GM18867 (cell line): ENCODE measurements at regions not wholly inside any gene's neighbourhood (a gene's known extent, or its start where the extent isn't known, plus 50 kb on each side); places are given as distances from the start of the nearest gene placed in this dataset.

ENCODE experiments used
- ATAC-seq: cut with Tn5 transposase; IDR thresholded peaks from one replicate; pipeline ENCODE4 v1.9.1; 2021; ENCODE audit warnings: mild to moderate bottlenecking, moderate library complexity; ENCODE audit not compliant: unreplicated experiment

- ATAC-seq: no peak
These were observed 152.8 kb downstream of the FSIP2 start for GRCh38 chr2:185891403-185891802.

- ATAC-seq: no peak
These were observed 153.3 kb downstream of the FSIP2 start for GRCh38 chr2:185891804-185892411.

GRCh38 chr2:185892484-185892883 lies 153.9 kb downstream of the FSIP2 start:
- ATAC-seq: no peak

DNA sequence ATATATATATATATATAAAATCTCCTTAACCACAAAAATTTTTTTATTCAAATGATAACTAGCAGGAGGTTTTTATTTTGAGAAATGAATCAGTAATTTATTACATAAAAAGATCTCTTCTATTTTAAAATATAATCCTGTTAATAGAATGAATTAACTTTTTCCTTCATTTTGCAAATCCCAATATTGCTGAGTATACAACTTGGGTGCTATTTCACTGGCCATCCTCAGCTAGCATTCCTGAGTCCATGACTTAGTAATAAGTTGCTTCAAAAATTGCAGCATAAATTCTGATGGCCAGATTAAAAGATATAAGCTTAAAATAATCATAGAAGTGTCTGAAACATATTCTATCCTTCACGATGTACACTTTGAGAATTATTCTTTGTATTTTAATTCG lies 155.6 kb downstream of the FSIP2 start:
- ATAC-seq: no peak

GRCh38 chr2:185895828-185896693 lies 157.5 kb downstream of the FSIP2 start:
- ATAC-seq: no peak

DNA sequence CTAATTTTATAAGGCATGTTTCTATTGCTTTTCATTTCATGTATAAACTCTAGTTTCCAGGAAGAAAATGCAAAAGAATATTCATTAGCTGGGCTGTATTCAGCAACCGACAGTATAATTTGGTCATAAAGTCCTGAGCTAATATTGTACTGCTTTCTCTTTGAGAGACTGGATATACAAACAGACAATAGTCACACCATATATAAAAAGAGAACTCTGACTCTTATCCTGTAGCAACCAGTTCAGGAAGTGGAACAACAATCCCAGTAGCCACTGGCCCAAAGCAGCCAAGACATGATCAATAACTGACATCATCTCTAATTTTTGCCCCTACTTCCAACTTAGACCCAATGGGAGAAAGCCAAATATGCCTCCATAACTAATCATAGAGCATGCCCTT lies 160.8 kb downstream of the FSIP2 start:
- ATAC-seq: no peak

DNA sequence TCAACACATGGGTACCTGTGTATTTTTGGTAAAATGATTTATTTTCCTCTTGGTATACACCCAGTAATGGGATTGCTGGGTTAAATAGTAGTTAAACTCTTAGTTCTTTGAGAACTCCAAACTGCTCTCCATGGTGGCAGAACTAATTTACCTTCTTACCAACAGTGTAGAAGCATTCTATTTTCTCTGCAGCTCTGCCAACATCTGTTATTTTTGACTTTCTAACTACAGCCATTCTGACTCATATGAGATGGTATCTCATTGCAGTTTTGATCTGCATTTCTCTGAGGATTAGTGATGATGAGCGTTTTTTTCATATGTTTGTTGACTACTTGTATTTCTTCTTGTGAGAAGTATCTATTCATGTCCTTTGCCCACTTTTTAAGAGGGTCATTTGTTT lies 180.6 kb downstream of the FSIP2 start:
- no peak for ATAC-seq

GRCh38 chr2:185921048-185921756 lies 182.6 kb downstream of the FSIP2 start:
- no peak for ATAC-seq

DNA sequence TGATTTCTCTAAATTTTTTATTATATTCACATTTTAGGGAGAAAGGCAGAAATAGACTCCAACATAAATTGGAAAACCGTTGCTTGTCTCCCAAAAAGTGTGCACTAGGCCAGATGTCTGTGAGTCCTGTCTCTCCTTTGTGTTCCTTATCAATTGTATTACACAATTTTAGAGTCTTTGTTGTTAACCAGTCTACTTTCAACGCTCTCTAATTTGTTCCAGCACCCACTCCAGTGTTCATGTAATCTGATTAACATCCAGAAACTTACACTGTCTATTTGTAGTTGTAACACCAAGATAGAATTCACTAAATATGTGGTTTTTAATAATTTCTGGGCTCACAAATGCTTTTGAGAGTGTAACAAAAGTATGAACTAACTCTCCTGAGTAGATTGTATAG lies 195.6 kb downstream of the FSIP2 start:
- no peak for ATAC-seq

DNA sequence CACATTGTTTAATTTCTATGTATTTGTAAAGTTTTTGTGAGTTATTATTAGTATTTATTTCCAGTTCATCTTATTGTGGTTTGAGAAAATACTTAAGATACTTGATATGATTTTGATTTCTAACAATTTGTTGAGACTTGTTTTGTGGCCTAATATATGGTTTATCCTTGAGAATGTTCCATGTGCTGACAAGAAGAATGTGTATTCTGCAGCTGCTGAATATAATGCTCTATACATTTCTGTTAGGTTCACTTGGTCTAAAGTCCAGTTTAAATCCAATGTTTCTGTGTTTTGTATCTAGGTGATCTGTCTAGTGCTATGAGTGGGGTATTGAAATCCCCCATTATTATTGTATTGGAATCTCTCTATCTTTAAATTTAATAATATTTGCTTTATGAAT lies 201.3 kb downstream of the FSIP2 start:
- ATAC-seq: no peak

- ATAC-seq: no peak
These were observed 204.3 kb downstream of the FSIP2 start for GRCh38 chr2:185942855-185943254.

- ATAC-seq: no peak
These were observed 209.1 kb downstream of the FSIP2 start for GRCh38 chr2:185947722-185948121.

DNA sequence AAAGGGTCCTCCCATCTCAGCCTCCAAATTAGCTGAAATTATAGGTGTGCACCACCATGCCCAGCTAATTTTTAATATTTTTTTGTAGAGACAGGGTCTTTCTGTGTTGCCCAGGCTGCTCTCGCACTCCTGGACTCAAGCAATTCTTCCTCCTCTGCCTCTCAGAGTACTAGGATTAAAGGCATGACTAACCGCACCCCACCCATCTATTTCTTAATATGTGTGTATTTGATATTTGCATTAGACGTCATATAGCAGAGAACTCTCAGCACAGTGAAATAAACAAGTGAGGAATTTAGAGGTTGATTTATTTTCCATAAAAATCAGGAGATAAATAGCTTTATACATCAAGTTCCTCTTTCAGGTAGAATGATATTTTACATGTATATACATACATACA lies 213.5 kb downstream of the FSIP2 start:
- no peak for ATAC-seq

GRCh38 chr2:185954389-185954788 lies 215.8 kb downstream of the FSIP2 start:
- ATAC-seq: no peak

- no peak for ATAC-seq
These were observed 216.4 kb downstream of the FSIP2 start for GRCh38 chr2:185955050-185955449.

DNA sequence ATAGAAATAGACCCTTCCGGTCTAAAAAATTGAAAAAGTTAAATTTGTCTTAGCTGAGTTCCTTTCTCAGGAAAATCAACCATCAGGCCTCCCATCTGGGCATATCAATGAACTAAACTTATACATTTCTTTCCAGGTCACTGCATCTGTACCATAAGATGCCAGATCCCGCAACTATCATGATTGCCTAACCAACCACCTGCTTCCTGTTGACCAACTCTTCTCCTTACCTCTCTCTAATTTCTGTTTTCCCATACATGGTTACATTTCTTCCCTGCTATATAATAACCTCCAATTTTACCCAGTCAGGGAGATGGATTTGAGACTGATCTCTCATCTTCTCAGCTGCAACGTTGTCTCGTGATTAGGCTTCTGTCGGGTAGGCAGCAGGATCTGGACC lies 228.7 kb downstream of the FSIP2 start:
- ATAC-seq: no peak

- no peak for ATAC-seq
These were observed 231.7 kb downstream of the FSIP2 start for GRCh38 chr2:185970148-185970852.

GRCh38 chr2:185978634-185979407 lies 240.2 kb downstream of the FSIP2 start:
- ATAC-seq: no peak

DNA sequence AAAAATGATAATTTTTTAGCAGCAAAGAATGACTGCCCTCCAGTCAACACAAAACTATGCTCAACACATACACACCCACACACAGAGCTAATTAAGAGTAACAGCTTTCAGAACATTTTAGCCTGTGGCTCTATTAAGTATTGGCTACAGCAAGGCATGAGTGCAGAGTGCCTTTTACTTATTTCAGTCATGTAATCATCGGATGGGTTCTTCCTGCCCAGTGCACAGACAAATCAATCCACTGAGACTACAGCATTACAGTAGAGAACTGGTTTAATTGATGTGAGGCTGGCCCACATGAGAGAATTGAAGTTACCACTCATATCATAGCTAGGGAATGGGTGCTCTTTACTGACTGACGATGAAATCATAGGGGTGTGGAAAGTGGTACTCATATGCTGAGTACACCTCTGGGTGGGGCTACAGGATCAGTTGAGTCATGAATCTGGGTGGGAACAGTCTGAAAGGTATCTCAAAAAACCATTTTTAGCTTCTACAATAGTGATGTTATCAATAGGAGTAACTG lies 241.0 kb downstream of the FSIP2 start:
- no peak for ATAC-seq

- ATAC-seq: no peak
These were observed 242.3 kb downstream of the FSIP2 start for GRCh38 chr2:185980944-185981343.
